Body of pancreas (tissue), 4 donors: ENCODE measurements at regions not wholly inside any gene's neighbourhood (a gene's known extent, or its start where the extent isn't known, plus 50 kb on each side); places are given as distances from the start of the nearest gene placed in this dataset.

Experiments
- ATAC-seq: fragments of 150-250 bp; one replicate; pipeline ENCODE4 v1.9.1; 2016
- DNase-seq, 4 donors: peaks; one replicate each; pipeline ENCODE4 v3.0.0-alpha.2; 2019
- H3K27ac ChIP-seq, 4 donors: fragments of 200-600 bp; sonication (generic); 1 replicate in 3 of 4; 2 replicates in 1 of 4; pipeline versions ENCODE4 v1.5.1 to v1.6.1; 2016 to 2019; ENCODE audit warnings: mild to moderate bottlenecking in 1 of 4, mixed read lengths in 1 of 4, moderate library complexity in 1 of 4
- H3K27me3 ChIP-seq, 2 donors: fragments of 200-600 bp; sonication (generic); one replicate each; pipeline ENCODE4 v1.6.0; 2016; ENCODE audit warnings: mild to moderate bottlenecking in 1 of 2
- H3K36me3 ChIP-seq, 2 donors: fragments of 200-600 bp; sonication (generic); replicated peaks in 1 of 2; 2 replicates each; pipeline ENCODE4 v1.5.1; 2016; ENCODE audit warnings: low read depth in 2 of 2; ENCODE audit not compliant: insufficient read depth in 1 of 2
- H3K4me1 ChIP-seq: fragments of 200-600 bp; sonication (generic); one replicate; pipeline ENCODE4 v1.6.0; 2016
- H3K4me3 ChIP-seq, 2 donors: fragments of 200-600 bp; sonication (generic); 1 replicate in 1 of 2; 2 replicates in 1 of 2; pipeline ENCODE4 v1.5.1; 2016 to 2019
- H3K9me3 ChIP-seq, 3 donors: fragments of 200-600 bp; sonication (generic); 1 replicate in 2 of 3; 2 replicates in 1 of 3; pipeline ENCODE4 v1.5.1; 2016
- POLR2A ChIP-seq, 3 donors: fragments of 450-650 bp; IDR thresholded peaks; one replicate each; pipeline ENCODE4 v1.6.1; 2016; ENCODE audit warnings: antibody characterized with exemption in 3 of 3, mild to moderate bottlenecking in 2 of 3
- WGBS, 2 donors: methylation state at CpG; one replicate each; pipeline ENCODE4 v1.1.5; 2017; 5-methylcytosine and 5-hydroxymethylcytosine counted together
- intact Hi-C: fragments of 100-400 bp; cut with DNase I; formaldehyde crosslinking; loops from one replicate; pipeline ENCODE4 v1.15.1; 2023
- TF ChIP-seq, protein P1 (sequence below), 7 experiments: fragments of 450-650 bp in 4 of 7; fragments of 200-600 bp in 3 of 7; sonication (generic) in 3 of 7; IDR thresholded peaks; one replicate each; pipeline ENCODE4 v1.5.1; 2016 to 2019; ENCODE audit warnings: antibody characterized with exemption in 7 of 7

DNA sequence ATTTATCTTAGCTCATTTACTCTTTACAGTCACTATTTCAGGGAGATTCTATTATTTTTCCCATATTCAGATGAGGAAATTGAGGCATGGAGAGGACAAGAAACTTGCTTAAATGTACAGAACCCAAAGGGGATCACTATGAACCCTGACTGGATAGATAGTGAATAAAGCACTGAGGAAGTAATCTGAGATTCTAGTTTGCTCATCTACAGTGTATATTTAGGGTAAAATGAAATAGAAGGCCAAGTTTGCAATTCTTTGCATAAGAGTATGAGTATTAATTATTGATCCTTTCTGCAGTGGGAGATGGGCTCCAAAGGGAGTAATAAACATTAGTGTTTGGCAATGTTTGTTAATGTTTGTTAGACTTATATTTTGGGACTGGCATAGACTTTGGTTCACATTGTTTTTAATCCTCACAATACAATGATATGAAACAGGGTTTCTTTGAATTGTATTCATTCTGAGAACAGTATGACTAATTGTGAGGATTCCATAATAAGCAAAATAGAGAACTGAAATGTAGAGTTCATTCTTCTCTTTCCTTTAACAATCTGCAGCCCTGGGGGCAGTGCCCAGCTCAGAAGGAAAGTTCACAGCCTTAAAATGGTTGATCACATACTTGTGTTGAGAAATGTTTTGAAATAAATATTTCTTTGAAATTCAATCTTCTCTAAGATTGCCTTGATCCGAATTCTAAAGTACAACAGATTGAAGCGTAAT, 131.0 kb upstream of the ZNF804B start:
- intact Hi-C loops = no loop called here
- TF ChIP-seq POLR2A (IDR thresholded peaks at IDR 0.05) = no peak
- TF ChIP-seq, protein P1, sequence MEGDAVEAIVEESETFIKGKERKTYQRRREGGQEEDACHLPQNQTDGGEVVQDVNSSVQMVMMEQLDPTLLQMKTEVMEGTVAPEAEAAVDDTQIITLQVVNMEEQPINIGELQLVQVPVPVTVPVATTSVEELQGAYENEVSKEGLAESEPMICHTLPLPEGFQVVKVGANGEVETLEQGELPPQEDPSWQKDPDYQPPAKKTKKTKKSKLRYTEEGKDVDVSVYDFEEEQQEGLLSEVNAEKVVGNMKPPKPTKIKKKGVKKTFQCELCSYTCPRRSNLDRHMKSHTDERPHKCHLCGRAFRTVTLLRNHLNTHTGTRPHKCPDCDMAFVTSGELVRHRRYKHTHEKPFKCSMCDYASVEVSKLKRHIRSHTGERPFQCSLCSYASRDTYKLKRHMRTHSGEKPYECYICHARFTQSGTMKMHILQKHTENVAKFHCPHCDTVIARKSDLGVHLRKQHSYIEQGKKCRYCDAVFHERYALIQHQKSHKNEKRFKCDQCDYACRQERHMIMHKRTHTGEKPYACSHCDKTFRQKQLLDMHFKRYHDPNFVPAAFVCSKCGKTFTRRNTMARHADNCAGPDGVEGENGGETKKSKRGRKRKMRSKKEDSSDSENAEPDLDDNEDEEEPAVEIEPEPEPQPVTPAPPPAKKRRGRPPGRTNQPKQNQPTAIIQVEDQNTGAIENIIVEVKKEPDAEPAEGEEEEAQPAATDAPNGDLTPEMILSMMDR (IDR thresholded peaks at IDR 0.05) = no peak

DNA sequence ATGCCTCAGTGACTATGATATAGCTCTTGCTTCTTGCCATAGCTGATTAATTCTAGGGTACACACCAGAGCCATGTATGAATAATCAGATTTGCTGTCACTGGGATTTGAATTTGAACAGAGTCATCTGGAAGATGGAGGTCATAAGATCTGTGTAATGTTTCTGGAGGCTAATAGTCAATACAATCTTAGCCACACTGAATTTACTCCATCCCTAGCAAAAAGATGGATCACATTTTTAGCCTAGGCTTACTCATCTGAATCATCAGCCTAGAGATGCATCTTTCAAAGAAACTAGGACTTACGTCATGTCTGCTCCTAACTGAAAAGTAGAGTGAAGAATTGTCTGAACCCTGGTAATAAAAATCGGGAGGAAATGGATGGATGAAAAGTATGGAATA, 142.3 kb upstream of the ZNF804B start:
- intact Hi-C loops = no loop called here
- 89 to 93% methylated on average over 2 of the region's 2 CpGs for WGBS, 2 donors
- ATAC-seq (no peak), DNase-seq (no peak)
- H3K4me1 ChIP-seq = no peaks in the 10 kb centered on the region
- no peaks in the 10 kb centered on the region for H3K27me3 ChIP-seq
- no peaks in the 10 kb centered on the region for H3K9me3 ChIP-seq
- no peak for TF ChIP-seq POLR2A (IDR thresholded peaks at IDR 0.05)
- TF ChIP-seq, protein P1 (IDR thresholded peaks at IDR 0.05) = no peak
- no peak overlapping the region for H3K27ac ChIP-seq
- H3K36me3 ChIP-seq = no peaks in the 10 kb centered on the region
- no peak overlapping the region for H3K4me3 ChIP-seq

More for the DNA sequence above, 131.0 kb upstream of the ZNF804B start:
- H3K27me3 ChIP-seq = no peaks in the 10 kb centered on the region
- H3K4me3 ChIP-seq = no peak overlapping the region
- H3K4me1 ChIP-seq = no peaks in the 10 kb centered on the region
- no peaks in the 10 kb centered on the region for H3K36me3 ChIP-seq
- 85 to 87% methylated on average over 2 of the region's 2 CpGs for WGBS, 2 donors
- no peaks in the 10 kb centered on the region for H3K9me3 ChIP-seq
- H3K27ac ChIP-seq = no peak overlapping the region
- no peak for ATAC-seq
- DNase-seq = no peak

DNA sequence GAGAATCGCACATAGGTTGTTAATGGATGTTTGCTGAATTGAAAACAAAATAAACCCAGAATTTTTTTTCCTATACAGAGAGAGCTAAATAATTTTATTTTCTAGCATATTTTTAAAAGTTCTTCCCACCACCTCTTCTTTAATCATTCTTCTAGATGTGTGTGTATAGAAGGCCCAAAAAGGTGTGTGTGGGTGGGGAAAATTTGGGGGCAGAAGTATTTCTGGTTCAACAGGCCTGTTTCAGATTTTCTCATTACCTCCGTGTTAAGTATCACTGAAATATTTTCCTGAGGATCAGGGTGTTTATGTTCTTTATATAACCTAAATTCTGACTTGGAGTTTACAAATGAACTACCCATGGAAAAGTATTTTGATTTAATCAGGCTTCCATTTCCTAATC, 144.2 kb upstream of the ZNF804B start:
- WGBS, 2 donors = 90 to 93% methylated on average over 2 of the region's 2 CpGs
- H3K36me3 ChIP-seq = no peaks in the 10 kb centered on the region
- peaks cover 10% of the 10 kb centered on the region for H3K4me1 ChIP-seq
- ATAC-seq (no peak), DNase-seq (no peak)
- H3K4me3 ChIP-seq = no peak overlapping the region
- TF ChIP-seq, protein P1 (IDR thresholded peaks at IDR 0.05) = no peak
- TF ChIP-seq POLR2A (IDR thresholded peaks at IDR 0.05) = no peak
- H3K27me3 ChIP-seq = no peaks in the 10 kb centered on the region
- H3K9me3 ChIP-seq = no peaks in the 10 kb centered on the region
- no peak overlapping the region for H3K27ac ChIP-seq
- intact Hi-C loops = no loop called here

DNA sequence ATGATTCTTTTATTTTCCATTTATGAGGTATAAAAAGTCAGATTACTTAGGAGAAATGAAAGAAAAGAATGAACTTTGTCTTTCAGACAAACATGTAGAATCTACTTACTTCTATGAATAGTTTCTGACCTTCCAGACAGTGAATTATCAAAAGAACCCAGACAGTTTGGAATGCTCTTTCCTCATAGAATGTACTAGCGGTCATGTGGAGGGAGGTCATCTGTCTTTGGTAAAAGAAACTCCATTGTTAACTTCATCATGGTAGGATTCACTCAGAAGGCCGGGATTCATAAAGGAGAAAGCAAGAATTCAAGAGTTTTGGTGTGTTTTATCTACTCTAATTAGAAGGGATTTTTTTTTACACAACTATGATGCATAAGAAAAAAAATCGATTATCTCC, 144.8 kb upstream of the ZNF804B start:
- no peaks in the 10 kb centered on the region for H3K36me3 ChIP-seq
- H3K9me3 ChIP-seq = no peaks in the 10 kb centered on the region
- intact Hi-C loops = no loop called here
- ATAC-seq (no peak), DNase-seq (no peak)
- 82 to 84% methylated on average over 3 of the region's 3 CpGs for WGBS, 2 donors
- TF ChIP-seq POLR2A (IDR thresholded peaks at IDR 0.05) = no peak
- TF ChIP-seq, protein P1 (IDR thresholded peaks at IDR 0.05) = no peak
- H3K27me3 ChIP-seq = no peaks in the 10 kb centered on the region
- peaks cover 11% of the 10 kb centered on the region for H3K4me1 ChIP-seq
- H3K4me3 ChIP-seq = no peak overlapping the region
- no peak overlapping the region for H3K27ac ChIP-seq

DNA sequence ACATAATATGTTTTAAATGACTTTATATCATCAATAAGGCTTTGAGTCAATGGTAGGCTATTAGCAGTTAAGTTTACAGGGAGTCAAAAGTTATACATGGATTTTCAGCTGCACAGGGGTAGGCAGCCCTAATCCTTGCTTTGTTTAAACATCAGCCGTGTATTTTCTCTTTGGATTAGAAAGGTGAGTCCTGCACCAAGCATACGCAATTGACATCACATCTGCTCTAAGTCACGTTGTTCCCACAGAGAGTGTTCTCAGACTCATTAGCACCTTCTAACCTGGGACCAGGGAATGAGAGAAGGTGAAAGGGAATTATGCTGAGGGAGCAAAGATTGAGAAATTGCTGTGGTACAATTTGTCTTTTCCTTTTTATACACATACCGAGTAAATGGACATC, 148.6 kb upstream of the ZNF804B start:
- Histone ChIP-seq H3K9me3 (no peaks in the 10 kb centered on the region), H3K4me3 (no peak overlapping the region), H3K27ac (peak overlapping the region in 1 of 4 donors; percentile 32), H3K27me3 (no peaks in the 10 kb centered on the region), H3K4me1 (peaks cover 11% of the 10 kb centered on the region), H3K36me3 (no peaks in the 10 kb centered on the region)
- intact Hi-C loops = no loop called here
- WGBS, 2 donors = 37 to 62% methylated on average over 4 of the region's 4 CpGs
- DNase-seq (peak in 2 of 4 donors; percentile 28 to 37), ATAC-seq (peak; percentile 88)
- TF ChIP-seq, protein P1 (IDR thresholded peaks at IDR 0.05) = no peak
- TF ChIP-seq POLR2A (IDR thresholded peaks at IDR 0.05) = no peak
